ENCODE measurements at regions not wholly inside any gene's neighbourhood (a gene's known extent, or its start where the extent isn't known, plus 50 kb on each side); places are given as distances from the start of the nearest gene placed in this dataset.

DNA sequence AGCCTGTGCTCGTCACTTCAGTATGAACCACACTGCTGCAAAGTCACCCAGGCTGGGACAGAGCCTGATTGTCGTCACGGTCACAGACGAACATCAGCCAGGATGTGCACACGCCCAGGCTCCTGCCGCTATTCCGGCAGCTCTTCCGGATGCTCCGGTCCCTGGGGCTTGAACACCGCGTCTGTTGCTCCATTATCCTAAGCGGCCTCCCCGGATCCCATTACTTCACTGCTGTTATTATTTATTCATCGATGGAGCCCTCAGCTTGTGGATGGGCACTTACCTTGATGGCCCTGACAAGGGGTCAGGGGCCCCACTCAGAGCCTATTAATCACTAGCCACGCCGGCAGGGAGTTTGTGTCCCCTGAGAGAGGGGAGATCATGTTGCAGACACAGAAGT lies 120.8 kb upstream of the PCBD1 start:
- Histone ChIP-seq H3K9me3 (ENCODE audit: control insufficient read depth, insufficient read depth, low read depth, low read length) (no peaks in the 10 kb centered on the region), H3K36me3 (ENCODE audit: control insufficient read depth in 2 of 2, insufficient read depth in 1 of 2, low read length in 2 of 2) (no peaks in the 10 kb centered on the region), H3K27ac (ENCODE audit: extremely low read depth, low read depth, low read length) (no peak overlapping the region), H3K4me3 (ENCODE audit: low read depth, low read length) (no peak overlapping the region), H3K4me1 (ENCODE audit: control insufficient read depth, insufficient read depth, low read length) (no peaks in the 10 kb centered on the region)
- POLR2A ChIA-PET = no interaction called here
- TF ChIP-seq ZNF174 (tag by site-specific recombination; IDR thresholded peaks at IDR 0.05) = no peak
- TF ChIP-seq ZNF558 (tag by site-specific recombination; IDR thresholded peaks at IDR 0.05) = no peak
- TF ChIP-seq, protein P1, sequence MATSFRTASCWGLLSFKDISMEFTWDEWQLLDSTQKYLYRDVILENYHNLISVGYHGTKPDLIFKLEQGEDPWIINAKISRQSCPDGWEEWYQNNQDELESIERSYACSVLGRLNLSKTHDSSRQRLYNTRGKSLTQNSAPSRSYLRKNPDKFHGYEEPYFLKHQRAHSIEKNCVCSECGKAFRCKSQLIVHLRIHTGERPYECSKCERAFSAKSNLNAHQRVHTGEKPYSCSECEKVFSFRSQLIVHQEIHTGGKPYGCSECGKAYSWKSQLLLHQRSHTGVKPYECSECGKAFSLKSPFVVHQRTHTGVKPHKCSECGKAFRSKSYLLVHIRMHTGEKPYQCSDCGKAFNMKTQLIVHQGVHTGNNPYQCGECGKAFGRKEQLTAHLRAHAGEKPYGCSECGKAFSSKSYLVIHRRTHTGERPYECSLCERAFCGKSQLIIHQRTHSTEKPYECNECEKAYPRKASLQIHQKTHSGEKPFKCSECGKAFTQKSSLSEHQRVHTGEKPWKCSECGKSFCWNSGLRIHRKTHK (tag by site-specific recombination; IDR thresholded peaks at IDR 0.05) = no peak
- no peak for TF ChIP-seq GFI1B (tag by site-specific recombination; IDR thresholded peaks at IDR 0.05)
- no peak for TF ChIP-seq ZNF266 (tag by site-specific recombination; IDR thresholded peaks at IDR 0.05; ENCODE audit: low read depth)
- no peak for TF ChIP-seq ZNF335 (tag by site-specific recombination; conservative IDR thresholded peaks at IDR 0.05)
- TF ChIP-seq KLF1 (tag by site-specific recombination; IDR thresholded peaks at IDR 0.05) = no peak
- no peak for TF ChIP-seq GLI4 (tag by site-specific recombination; IDR thresholded peaks at IDR 0.05)
- no peak for TF ChIP-seq SCRT2 (tag by site-specific recombination; IDR thresholded peaks at IDR 0.05)
- TF ChIP-seq ZNF626 (tag by site-specific recombination; IDR thresholded peaks at IDR 0.05) = no peak
- TF ChIP-seq ZNF596 (tag by site-specific recombination; IDR thresholded peaks at IDR 0.05) = no peak
- TF ChIP-seq ZNF692 (tag by site-specific recombination; IDR thresholded peaks at IDR 0.05) = no peak
- TF ChIP-seq ZNF248 (tag by site-specific recombination; IDR thresholded peaks at IDR 0.05) = no peak
- no peak for TF ChIP-seq ZSCAN18 (tag by site-specific recombination; IDR thresholded peaks at IDR 0.05)
- TF ChIP-seq ZNF362 (tag by site-specific recombination; IDR thresholded peaks at IDR 0.05) = no peak
- TF ChIP-seq ZNF623 (tag by site-specific recombination; IDR thresholded peaks at IDR 0.05) = no peak
- TF ChIP-seq FEZF1 (tag by site-specific recombination; IDR thresholded peaks at IDR 0.05) = no peak
- CTCF ChIA-PET = interaction anchor here (1.0 kb wide), 1 partner anchor 14 kb away, joined by 3 read pairs; no protein-coding TSS in a partner anchor

DNA sequence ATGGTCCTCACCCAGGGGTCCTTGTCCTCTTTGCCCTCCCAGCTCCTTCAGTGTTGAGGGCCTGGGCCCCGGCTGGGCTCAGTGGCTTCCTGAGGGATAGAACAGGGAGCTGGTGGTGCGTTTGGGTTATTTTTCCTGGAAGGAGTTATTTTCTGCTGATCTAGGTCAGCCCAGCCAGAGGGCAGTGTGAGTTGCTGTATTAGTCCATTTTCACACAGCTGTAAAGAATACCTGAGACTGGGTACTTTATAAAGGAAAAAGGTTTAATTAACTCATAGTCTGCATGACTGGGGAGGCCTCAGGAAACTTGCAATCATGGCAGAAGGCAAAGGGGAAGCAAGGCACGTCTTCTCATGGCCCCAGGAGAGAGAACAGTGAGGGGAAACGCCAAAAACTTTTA lies 122.4 kb upstream of the PCBD1 start:
- CTCF ChIA-PET = interaction anchor here (0.6 to 1.6 kb wide), 3 partner anchors 20 to 260 kb away, joined by 3 to 4 read pairs (median 4); no protein-coding TSS in a partner anchor

More for the DNA sequence above, 122.4 kb upstream of the PCBD1 start:
- H3K27ac ChIP-seq (ENCODE audit: extremely low read depth, low read depth, low read length) = no peak overlapping the region
- H3K4me1 ChIP-seq (ENCODE audit: control insufficient read depth, insufficient read depth, low read length) = no peaks in the 10 kb centered on the region
- POLR2A ChIA-PET = no interaction called here
- no peaks in the 10 kb centered on the region for H3K36me3 ChIP-seq (ENCODE audit: control insufficient read depth in 2 of 2, insufficient read depth in 1 of 2, low read length in 2 of 2)
- no peaks in the 10 kb centered on the region for H3K9me3 ChIP-seq (ENCODE audit: control insufficient read depth, insufficient read depth, low read depth, low read length)
- TF ChIP-seq AEBP2 (tag by site-specific recombination; IDR thresholded peaks at IDR 0.05; ENCODE audit: borderline replicate concordance) (no peak), ZBTB6 (tag by site-specific recombination; IDR thresholded peaks at IDR 0.05) (no peak), ZNF747 (tag by site-specific recombination; IDR thresholded peaks at IDR 0.05) (no peak), ZNF561 (tag by site-specific recombination; IDR thresholded peaks at IDR 0.05; ENCODE audit: borderline replicate concordance) (no peak), ZNF140 (tag by site-specific recombination; IDR thresholded peaks at IDR 0.05) (no peak), HOXC10 (CRISPR knock-in tag; IDR thresholded peaks at IDR 0.05) (no peak), ZNF37A (tag by site-specific recombination; IDR thresholded peaks at IDR 0.05) (no peak), ZNF398 (tag by site-specific recombination; IDR thresholded peaks at IDR 0.05) (no peak)
- no peak overlapping the region for H3K4me3 ChIP-seq (ENCODE audit: low read depth, low read length)

All from HEK293 (cell line).